DMS153 treated with DMSO at 0.1 percent for 48 hours (cell line): ENCODE measurements at regions not wholly inside any gene's neighbourhood (a gene's known extent, or its start where the extent isn't known, plus 50 kb on each side); places are given as distances from the start of the nearest gene placed in this dataset.

Source experiments
- DNase-seq: peaks from one replicate; lab custom pipeline; 2025; ENCODE audit not compliant: unreplicated experiment; lab: John Stamatoyannopoulos, UW

DNA sequence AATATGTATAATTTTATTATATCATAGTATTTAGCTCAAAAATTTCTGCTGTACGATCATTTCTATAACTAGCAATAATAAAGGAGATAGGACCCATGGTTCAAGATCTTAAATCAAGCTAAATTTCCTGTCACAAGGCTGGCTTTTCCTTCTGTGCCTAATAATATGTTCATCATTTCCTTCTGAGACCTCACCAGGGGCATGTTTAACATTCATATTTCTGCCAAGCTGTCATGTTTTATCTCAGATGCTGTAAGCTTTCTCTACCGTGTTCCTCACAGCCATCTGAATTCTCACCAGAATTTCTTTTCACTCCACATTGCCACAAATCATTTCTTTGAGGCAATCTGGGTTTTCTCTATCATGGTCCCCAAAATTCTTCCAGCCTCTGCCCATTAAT, 482.3 kb upstream of the SGCG start:
- DNase-seq, result no peak

DNA sequence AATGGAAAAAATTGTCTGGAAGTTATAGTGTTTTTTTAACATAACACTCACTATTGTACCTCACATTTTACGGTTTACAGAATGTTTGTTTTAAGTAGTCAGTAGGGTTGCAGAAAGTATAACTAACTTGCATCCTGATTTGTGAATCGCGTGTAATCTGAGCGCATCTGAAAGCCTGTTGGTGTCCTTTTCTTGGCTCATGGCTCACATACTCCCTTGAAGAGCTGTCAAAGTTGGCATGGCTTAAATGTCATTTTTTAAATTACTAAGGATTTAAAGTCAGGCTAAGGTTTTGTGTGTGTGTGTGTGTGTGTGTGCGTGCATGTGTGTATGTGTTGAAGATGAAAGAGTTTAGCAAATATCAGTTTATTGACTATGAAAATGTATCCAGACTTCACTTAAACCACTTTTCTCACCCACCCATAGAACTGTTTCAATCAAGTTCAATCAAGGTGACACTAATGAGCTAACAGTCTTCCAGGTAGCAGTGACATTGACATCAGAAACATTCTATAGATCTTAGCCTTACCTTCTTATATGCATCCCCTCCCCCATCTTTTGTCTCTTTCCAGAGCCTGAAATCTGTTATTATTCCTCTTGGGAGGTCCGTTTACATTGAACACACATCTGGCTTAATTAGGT, 480.4 kb upstream of the SGCG start:
- no peak for DNase-seq

- no peak for DNase-seq
These were observed 477.1 kb upstream of the SGCG start for GRCh38 chr13:22703601-22704209.

- DNase-seq, result no peak
These were observed 472.8 kb upstream of the SGCG start for GRCh38 chr13:22707946-22708345.

DNA sequence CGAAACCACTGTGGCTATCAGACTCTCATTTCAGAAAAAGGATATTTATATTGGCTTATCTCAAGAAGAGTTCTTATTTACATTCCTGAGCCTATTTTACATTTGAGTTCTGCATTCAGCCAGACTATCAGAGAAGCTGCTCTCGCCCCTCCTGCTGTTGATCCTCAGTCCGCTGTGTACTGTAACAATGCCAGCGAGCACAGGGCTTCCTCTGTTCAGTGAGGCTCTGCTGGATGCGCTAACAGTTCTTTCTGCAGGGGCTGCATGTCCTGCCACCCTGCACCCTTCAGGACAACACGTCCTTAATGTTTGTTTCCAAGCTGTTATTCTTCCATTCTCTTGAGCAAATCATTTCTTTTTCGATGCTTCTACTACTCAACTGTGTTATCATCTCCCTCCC, 463.7 kb upstream of the SGCG start:
- no peak for DNase-seq

DNA sequence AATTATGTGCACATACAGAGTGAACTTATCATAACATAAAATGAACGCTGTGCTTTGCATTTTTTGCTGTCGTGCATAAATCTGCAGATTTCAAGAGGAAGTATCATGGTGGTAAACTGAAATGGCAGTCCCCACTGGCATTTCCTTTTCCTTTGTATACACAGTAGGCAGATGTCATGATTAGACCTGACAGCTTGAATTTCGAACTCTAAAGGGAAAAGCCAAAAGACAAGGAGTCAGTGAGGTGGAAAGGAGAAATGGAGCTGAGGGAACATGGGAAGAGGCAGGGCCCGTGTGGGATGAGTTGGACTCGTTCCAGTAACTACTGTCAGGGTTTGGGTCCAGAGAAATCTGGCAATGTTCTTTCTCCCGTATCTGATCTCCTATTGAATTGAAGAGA, 454.1 kb upstream of the SGCG start:
- DNase-seq, result no peak

- DNase-seq, result no peak
These were observed 445.5 kb upstream of the SGCG start for GRCh38 chr13:22735011-22735995.

GRCh38 chr13:22736084-22736767, 444.6 kb upstream of the SGCG start:
- DNase-seq, result no peak

DNA sequence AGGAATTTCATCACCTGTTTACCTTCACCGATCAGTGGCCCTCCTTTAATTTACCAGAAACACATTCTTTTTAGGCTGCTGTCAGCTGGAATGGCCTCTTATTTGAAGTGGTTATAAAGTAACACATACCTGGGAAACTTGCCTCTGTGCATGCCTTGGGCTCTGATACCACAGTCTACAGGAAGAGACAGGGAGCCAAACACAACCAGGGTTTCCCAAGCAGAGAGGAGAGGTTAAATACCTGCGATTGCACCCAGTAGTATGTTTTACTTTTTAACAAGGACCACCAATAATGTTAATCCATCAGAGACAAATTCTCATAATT, 444.0 kb upstream of the SGCG start:
- DNase-seq, result no peak

GRCh38 chr13:22738357-22738756, 442.4 kb upstream of the SGCG start:
- DNase-seq, result no peak

- no peak for DNase-seq
These were observed 440.5 kb upstream of the SGCG start for GRCh38 chr13:22740264-22740663.

DNA sequence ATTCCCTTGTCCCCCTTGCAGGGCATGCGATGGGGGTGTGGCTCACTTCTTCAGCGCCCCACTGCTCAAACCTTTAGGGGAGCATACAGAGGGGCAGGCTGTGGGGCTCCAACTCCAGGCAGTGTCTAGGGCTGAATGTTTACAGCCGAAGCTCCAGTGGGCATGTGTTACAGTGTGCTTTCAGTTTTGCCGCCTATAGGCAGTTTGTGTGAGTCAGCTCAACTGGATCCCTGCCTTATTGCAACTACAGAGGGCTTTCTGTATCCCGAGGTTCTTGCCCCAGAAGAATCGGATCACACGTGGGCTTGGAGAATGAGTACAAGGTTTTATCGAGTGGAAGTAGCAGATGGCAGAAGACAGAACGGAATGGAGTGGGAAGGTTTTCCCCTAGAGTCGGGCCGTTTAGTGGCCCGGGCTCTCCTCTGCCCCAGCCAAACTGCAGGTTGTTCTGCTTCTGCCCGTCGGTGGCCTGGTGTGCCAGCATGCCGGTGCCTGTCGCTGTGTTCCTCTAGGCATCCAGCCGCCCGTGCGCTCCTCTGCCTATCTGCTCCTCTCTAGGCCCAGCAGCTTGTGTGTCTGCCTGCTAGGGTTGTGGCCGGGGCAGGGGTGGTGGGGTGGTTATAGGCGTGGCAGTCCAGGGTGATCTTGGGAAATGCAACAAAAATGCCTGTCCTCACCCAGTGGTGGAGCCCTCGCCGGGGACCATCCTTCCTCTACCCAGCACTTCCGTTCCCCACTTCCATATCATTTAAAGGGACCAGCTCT, 435.9 kb upstream of the SGCG start:
- DNase-seq, result no peak

- DNase-seq, result no peak
These were observed 431.8 kb upstream of the SGCG start for GRCh38 chr13:22748866-22749577.

DNA sequence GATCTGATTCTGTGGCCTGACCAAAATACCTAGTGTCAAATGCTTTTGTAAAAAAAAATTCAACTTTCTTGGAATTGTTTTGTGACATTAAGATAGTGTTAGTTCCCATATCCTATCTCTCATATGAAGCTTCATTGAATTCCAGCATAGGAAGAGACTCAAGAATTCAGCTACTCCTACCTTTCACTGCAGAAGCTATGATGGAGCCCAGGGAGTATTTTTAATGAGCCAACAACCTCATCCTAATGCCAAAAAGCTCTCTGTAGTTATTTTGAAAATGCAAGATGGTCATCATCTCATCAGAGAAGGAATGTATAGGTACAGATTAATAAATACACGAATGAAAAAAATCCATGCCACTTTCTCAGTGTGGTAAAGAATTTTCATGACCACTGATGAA, 431.2 kb upstream of the SGCG start:
- DNase-seq, result no peak

DNA sequence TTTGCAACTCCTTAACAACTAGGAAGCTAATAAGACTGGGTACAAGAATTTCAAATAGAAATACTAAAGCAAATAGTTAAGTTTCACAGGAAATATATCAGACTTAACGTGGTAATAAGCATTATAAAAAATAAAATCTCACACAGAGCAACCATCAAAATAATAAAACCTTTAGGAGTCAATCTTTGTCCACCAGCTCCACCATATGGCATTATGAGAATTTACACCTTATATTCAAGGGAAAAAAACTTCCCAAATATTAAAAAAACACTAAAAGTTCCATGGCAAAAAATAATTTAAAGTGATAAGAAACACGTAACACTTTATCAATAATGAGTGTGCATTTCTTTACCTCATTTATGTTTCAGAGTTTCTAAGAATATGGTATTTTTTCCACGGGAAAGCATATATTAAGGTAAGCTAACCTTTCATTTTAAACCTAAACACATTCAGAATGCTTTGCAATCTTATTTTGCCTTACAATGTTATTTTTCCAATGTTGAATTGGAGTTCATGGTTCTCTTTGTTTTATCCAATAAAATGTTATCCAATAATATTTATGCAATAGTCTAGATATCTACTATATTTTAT, 423.2 kb upstream of the SGCG start:
- DNase-seq, result peak; percentile 34

GRCh38 chr13:22758245-22758644, 422.5 kb upstream of the SGCG start:
- DNase-seq, result no peak

DNA sequence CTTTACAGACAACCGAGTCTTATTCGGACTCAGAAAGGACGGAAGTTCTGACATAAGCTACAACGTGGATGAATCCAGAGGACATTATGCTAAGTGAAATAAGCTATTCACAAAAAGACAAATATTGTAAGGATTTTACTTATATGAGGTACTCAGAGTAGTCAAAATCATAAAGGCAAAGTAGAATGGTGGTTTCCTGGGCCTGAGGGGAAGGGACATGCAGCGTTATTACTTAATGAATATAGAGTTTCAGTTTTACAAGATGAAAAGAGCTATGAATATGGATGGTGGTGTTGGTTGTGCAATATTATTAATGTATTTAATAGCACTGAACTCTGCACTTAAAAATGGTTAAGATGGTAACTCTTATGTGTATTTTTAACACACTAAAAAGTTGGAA, 419.1 kb upstream of the SGCG start:
- no peak for DNase-seq

GRCh38 chr13:22765547-22765946, 415.2 kb upstream of the SGCG start:
- no peak for DNase-seq

DNA sequence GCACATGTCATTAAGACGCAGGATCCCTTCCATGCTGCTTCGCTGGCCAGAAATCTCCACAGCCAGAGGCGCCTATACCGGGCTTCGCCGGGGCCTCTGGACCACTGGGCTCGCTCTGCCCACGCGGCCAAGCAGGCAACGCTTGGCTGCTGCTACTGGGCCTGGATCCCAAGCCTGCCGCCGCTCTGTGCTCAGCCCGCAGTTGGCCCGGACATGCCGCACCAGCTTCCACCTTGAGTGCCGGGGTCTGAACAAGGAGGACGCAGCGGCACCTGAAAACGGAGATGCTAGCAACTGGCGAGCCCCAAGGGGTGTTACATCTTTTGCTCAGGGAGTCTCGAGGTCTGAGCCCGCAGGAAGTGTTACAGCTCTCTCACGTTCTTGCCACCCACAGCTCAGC, 409.9 kb upstream of the SGCG start:
- no peak for DNase-seq

- no peak for DNase-seq
These were observed 407.3 kb upstream of the SGCG start for GRCh38 chr13:22773465-22773864.
